Heart left ventricle (tissue), 13 donors: ENCODE measurements at regions not wholly inside any gene's neighbourhood (a gene's known extent, or its start where the extent isn't known, plus 50 kb on each side); places are given as distances from the start of the nearest gene placed in this dataset.

Source experiments
- CTCF ChIP-seq, 12 donors: fragments of 200-600 bp; sonication (generic) in 4 of 12; IDR thresholded peaks; one replicate each; pipeline versions ENCODE4 v1.5.0 to v1.8.0; 2018 to 2022; ENCODE audit warnings: antibody characterized with exemption in 12 of 12, mild to moderate bottlenecking in 5 of 12
- POLR2A ChIP-seq, 2 donors: fragments of 450-650 bp; IDR thresholded peaks; one replicate each; pipeline ENCODE4 v1.6.1; 2017; ENCODE audit warnings: antibody characterized with exemption in 2 of 2, mild to moderate bottlenecking in 2 of 2, moderate library complexity in 2 of 2
- donor health status: ischemic (EF 13 %, LVEDD 7.1; RV severe dilation, severe dysfunction).
- donor health status: DM: no; HTN: yes; CAD: no.
- donor health status: DM: no; HTN: no; CAD: no.
- donor health status: ischemic (EF 25% LVEDD 6.9; RV normal size, moderate dysfunction).
- donor health status: ischemic (EF 25% LVEDD 5.7; RV mildly dilated, moderate dysfunction).
- donor health status: ischemic (EF 35%, LVEDD 5.7; RV mildly dilated, moderate dysfunction).
- donor health status: nonischemic (EF 11% LVEDD 7.7; RV severe dilation, severe dysfunction).
- donor health status: DM: yes; HTN: yes; CAD: no.
- donor health status: PGD.
- donor health status: ischemic (EF 29% LVEDD 5.4; RV normal size, mild dysfunction).
- donor health status: nonischemic (EF 23%, LVEDD 6.1; RV moderate dilation, normal function).

GRCh38 chr10:118963341-118963740 is 66.2 kb upstream of the NANOS1 start:
- TF ChIP-seq CTCF (IDR thresholded peaks at IDR 0.05) (no peak), POLR2A (IDR thresholded peaks at IDR 0.05) (no peak)
